Ishikawa (cell line): ENCODE measurements at regions not wholly inside any gene's neighbourhood (a gene's known extent, or its start where the extent isn't known, plus 50 kb on each side); places are given as distances from the start of the nearest gene placed in this dataset.

Experiments used
- CEBPB ChIP-seq: IDR thresholded peaks from 2 replicates; pipeline ENCODE4 v1.6.1; 2012
- CREB1 ChIP-seq: IDR thresholded peaks from 2 replicates; pipeline ENCODE4 v1.6.1; 2012; ENCODE audit warnings: low read depth
- EGR1 ChIP-seq: IDR thresholded peaks from 2 replicates; pipeline ENCODE4 v1.6.1; 2012
- EP300 ChIP-seq: IDR thresholded peaks from 2 replicates; pipeline ENCODE4 v1.6.1; 2012; ENCODE audit warnings: borderline replicate concordance
- FOXM1 ChIP-seq: IDR thresholded peaks from 2 replicates; pipeline ENCODE4 v1.6.1; 2012; ENCODE audit warnings: low read depth, borderline replicate concordance
- NFIC ChIP-seq: IDR thresholded peaks from 2 replicates; pipeline ENCODE4 v1.6.1; 2012
- RAD21 ChIP-seq: IDR thresholded peaks from 2 replicates; pipeline ENCODE4 v1.6.1; 2012; ENCODE audit warnings: low read depth
- TAF1 ChIP-seq: IDR thresholded peaks from 2 replicates; pipeline ENCODE4 v1.6.1; 2012; ENCODE audit warnings: low read depth, mild to moderate bottlenecking
- TCF12 ChIP-seq: IDR thresholded peaks from 2 replicates; pipeline ENCODE4 v1.6.1; 2012; ENCODE audit warnings: low read depth
- TEAD4 ChIP-seq: IDR thresholded peaks from 2 replicates; pipeline ENCODE4 v1.6.1; 2012
- YY1 ChIP-seq: IDR thresholded peaks from 2 replicates; pipeline ENCODE4 v1.6.1; 2012; ENCODE audit warnings: low read depth
- ZBTB7A ChIP-seq: IDR thresholded peaks from 2 replicates; pipeline ENCODE4 v1.6.1; 2012; ENCODE audit warnings: low read depth
- TF ChIP-seq, protein P1 (sequence below): IDR thresholded peaks from 2 replicates; pipeline ENCODE4 v1.6.1; 2012; ENCODE audit warnings: low read depth, mild to moderate bottlenecking
- TF ChIP-seq, protein P2 (sequence below): IDR thresholded peaks from 2 replicates; pipeline ENCODE4 v1.6.1; 2012
- TF ChIP-seq, protein P3 (sequence below): IDR thresholded peaks from 2 replicates; pipeline ENCODE4 v1.6.1; 2012

DNA sequence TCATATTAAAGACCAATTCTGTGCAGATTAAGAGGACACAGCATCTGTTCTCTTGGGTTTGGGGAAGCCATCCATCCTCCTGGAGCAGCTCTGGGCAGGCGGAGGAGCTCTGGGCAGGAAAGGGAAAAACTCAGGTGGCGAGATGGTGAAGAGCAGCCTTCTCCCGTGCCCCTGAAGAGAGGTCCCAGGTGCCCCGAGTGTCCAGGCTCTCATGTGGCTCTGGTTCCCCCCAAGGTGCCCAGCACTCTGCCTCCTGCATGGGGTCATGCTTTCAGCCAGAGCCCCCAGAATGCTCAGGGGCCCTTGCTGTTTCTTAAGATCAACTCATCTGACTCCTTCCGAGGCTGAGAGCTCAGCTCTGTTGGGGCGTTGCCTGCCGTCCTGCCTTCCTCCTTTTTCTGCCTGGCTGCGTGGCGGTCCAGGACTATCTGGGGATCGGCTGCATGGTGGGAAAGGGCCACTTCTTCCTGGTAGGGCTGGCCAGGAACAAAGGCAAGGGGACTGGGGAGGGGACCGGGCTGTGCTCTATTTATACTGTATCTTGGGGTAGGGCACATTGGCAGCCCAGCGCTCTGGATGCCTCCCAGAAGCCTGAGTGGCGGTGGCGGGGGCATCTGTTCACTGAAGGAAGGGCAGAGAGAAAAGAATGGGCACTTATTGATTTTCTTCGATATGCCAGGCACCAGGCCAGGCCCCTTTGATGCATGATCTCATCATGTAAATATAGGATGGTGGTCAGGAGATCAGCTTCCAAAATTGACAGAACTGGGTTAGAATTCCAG, 103.2 kb upstream of the SDK2 start:
- TF ChIP-seq NFIC = no peak
- TF ChIP-seq TAF1 = no peak
- no peak for TF ChIP-seq CEBPB

DNA sequence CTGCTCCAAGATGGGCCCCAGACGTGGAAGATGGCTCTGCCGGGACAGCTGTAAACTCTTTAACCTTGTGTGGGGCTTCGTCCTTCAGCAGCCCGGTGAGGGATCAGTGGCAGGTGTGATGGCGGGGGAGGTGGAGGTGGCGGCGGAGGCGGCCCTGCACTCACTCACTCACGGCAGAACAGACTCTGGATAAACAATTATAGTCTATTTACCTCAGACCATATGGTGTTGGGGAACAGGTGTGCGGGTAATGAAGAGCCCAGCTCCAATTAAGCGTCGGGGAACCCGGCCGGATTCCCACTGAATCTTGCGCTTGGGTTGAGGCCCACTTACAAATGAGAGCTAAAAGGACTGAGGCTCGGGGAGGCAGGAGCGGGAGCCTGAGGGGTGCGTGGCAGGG, 104.3 kb upstream of the SDK2 start:
- TF ChIP-seq TAF1 = no peak
- TF ChIP-seq, protein P1, sequence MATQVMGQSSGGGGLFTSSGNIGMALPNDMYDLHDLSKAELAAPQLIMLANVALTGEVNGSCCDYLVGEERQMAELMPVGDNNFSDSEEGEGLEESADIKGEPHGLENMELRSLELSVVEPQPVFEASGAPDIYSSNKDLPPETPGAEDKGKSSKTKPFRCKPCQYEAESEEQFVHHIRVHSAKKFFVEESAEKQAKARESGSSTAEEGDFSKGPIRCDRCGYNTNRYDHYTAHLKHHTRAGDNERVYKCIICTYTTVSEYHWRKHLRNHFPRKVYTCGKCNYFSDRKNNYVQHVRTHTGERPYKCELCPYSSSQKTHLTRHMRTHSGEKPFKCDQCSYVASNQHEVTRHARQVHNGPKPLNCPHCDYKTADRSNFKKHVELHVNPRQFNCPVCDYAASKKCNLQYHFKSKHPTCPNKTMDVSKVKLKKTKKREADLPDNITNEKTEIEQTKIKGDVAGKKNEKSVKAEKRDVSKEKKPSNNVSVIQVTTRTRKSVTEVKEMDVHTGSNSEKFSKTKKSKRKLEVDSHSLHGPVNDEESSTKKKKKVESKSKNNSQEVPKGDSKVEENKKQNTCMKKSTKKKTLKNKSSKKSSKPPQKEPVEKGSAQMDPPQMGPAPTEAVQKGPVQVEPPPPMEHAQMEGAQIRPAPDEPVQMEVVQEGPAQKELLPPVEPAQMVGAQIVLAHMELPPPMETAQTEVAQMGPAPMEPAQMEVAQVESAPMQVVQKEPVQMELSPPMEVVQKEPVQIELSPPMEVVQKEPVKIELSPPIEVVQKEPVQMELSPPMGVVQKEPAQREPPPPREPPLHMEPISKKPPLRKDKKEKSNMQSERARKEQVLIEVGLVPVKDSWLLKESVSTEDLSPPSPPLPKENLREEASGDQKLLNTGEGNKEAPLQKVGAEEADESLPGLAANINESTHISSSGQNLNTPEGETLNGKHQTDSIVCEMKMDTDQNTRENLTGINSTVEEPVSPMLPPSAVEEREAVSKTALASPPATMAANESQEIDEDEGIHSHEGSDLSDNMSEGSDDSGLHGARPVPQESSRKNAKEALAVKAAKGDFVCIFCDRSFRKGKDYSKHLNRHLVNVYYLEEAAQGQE = no peak
- no peak for TF ChIP-seq YY1
- no peak for TF ChIP-seq NFIC
- TF ChIP-seq RAD21 = no peak
- no peak for TF ChIP-seq CEBPB
- TF ChIP-seq, protein P2, sequence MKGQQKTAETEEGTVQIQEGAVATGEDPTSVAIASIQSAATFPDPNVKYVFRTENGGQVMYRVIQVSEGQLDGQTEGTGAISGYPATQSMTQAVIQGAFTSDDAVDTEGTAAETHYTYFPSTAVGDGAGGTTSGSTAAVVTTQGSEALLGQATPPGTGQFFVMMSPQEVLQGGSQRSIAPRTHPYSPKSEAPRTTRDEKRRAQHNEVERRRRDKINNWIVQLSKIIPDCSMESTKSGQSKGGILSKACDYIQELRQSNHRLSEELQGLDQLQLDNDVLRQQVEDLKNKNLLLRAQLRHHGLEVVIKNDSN = no peak
- TF ChIP-seq CREB1 = no peak
- TF ChIP-seq, protein P3, sequence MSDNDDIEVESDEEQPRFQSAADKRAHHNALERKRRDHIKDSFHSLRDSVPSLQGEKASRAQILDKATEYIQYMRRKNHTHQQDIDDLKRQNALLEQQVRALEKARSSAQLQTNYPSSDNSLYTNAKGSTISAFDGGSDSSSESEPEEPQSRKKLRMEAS = no peak
- TF ChIP-seq ZBTB7A = no peak
- no peak for TF ChIP-seq EGR1
- TF ChIP-seq EP300 = no peak

DNA sequence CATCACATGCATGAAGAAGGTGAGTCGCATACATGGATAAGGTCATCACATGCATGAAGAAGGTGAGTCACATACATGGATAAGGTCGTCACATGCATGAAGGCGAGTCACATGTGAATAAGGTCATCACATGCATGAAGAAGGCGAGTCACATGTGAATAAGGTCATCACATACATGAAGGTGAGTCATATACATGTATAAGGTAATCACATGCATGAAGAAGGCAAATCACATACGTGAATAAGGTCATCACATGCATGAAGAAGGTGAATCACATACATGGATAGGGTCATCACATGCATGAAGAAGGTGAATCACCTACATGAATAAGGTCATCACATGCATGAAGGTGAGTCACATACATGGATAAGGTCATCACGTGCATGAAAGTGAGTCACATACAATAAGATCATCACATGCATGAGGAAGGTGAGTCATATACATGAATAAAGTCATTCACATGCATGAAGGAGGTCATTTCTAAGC, 105.1 kb upstream of the SDK2 start:
- TF ChIP-seq RAD21 = no peak
- TF ChIP-seq FOXM1 = no peak
- no peak for TF ChIP-seq CEBPB
- no peak for TF ChIP-seq TEAD4
- TF ChIP-seq EP300 = no peak
- TF ChIP-seq, protein P1 = no peak
- TF ChIP-seq, protein P3 = no peak
- TF ChIP-seq NFIC = no peak
- TF ChIP-seq, protein P2 = no peak
- TF ChIP-seq ZBTB7A = no peak
- TF ChIP-seq TAF1 = no peak
- TF ChIP-seq EGR1 = no peak

DNA sequence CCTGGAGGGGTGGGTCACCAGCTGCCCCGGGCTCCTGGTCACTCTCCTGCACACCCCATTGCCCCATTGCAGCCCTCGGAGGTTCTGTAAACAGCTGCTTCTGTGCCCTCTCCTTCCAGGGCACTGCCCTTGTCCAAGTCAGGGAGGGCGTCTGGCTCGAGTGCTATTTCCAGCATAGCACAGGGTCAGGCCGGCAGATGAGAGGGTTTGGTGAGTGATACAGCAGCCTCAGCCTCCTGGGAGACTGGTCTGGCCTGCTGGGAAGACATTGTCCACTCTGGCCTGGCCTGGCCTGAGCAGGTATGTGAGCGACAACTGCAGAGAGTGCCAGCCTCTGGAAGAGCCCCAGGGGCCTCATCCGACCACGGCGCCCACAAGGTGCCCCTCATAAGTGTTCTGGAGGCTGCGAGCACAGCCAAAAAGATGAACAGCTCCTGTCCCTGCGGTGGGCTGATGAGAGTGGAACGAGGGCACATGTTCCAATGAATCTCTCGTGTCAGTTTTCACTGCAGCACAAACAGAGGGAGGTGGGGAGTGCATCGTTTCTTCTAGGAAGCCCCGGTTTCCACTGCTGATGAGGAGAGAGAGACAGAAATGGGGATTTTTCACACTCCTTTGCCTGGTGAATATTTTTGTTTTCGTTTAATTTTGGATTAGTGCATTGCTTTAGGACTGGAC, 105.8 kb upstream of the SDK2 start:
- TF ChIP-seq, protein P2 = no peak
- TF ChIP-seq FOXM1 = no peak
- TF ChIP-seq RAD21 = no peak
- no peak for TF ChIP-seq EP300

DNA sequence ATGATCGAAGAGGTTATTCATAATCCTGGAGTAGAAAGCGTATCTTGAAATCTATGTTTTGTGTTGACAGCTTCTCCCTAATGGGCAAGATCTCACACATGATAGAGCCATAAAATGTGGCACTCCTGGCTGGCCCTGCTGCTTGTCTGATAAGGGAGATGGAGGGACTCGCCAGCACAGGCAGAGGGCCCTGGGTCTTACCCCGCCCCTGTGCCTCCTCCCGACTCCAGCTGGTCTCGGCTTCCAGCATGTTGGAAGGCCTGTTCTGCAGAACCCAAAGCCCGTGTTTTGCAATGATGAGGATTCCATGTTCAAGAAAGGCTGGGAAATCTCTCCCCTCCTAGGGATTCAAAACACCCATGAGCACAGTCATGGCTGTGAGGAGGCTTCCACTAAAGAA, 106.7 kb upstream of the SDK2 start:
- TF ChIP-seq EGR1 = no peak
- no peak for TF ChIP-seq TCF12
- TF ChIP-seq EP300 = no peak
- TF ChIP-seq RAD21 = no peak
- no peak for TF ChIP-seq TAF1
- TF ChIP-seq, protein P2 = no peak
- no peak for TF ChIP-seq NFIC
- TF ChIP-seq CEBPB = no peak
- TF ChIP-seq YY1 = no peak
- TF ChIP-seq FOXM1 = no peak
- TF ChIP-seq, protein P3 = no peak
- TF ChIP-seq CREB1 = no peak
- TF ChIP-seq, protein P1 = no peak
- TF ChIP-seq ZBTB7A = no peak
